Smooth muscle cell (in vitro differentiated cells): ENCODE measurements at regions not wholly inside any gene's neighbourhood (a gene's known extent, or its start where the extent isn't known, plus 50 kb on each side); places are given as distances from the start of the nearest gene placed in this dataset.

Experiments
- DNase-seq: peaks from one replicate; lab custom pipeline; 2025; ENCODE audit not compliant: unreplicated experiment; lab: John Stamatoyannopoulos, UW
- H2AFZ ChIP-seq: fragments of 200-600 bp; sonication (generic); 2 replicates; pipeline ENCODE4 v1.6.0; 2016; ENCODE audit warnings: antibody characterized with exemption, low read depth, mild to moderate bottlenecking
- H3F3A ChIP-seq: fragments of 200-600 bp; sonication (generic); 2 replicates; pipeline ENCODE4 v1.6.0; 2017; ENCODE audit warnings: antibody characterized with exemption, low read depth
- H3K27ac ChIP-seq: fragments of 200-600 bp; sonication (generic); 2 replicates; pipeline ENCODE4 v1.5.1; 2016; ENCODE audit warnings: low read depth, mild to moderate bottlenecking
- H3K27me3 ChIP-seq: fragments of 200-600 bp; sonication (generic); 2 replicates; pipeline ENCODE4 v1.6.1; 2016; ENCODE audit warnings: low read depth, mild to moderate bottlenecking
- H3K36me3 ChIP-seq: fragments of 200-600 bp; sonication (generic); 2 replicates; pipeline ENCODE4 v1.5.1; 2016; ENCODE audit warnings: low read depth
- H3K4me1 ChIP-seq: fragments of 200-600 bp; sonication (generic); 2 replicates; pipeline ENCODE4 v1.5.1; 2016; ENCODE audit warnings: low read depth
- H3K4me2 ChIP-seq: fragments of 200-600 bp; sonication (generic); 2 replicates; pipeline ENCODE4 v1.6.0; 2016; ENCODE audit warnings: mild to moderate bottlenecking
- H3K4me3 ChIP-seq: fragments of 200-600 bp; sonication (generic); 2 replicates; pipeline ENCODE4 v1.5.1; 2016; ENCODE audit warnings: mild to moderate bottlenecking
- H3K79me2 ChIP-seq: fragments of 200-600 bp; sonication (generic); 2 replicates; pipeline ENCODE4 v1.6.0; 2016; ENCODE audit warnings: low read depth, mild to moderate bottlenecking
- H3K9ac ChIP-seq: fragments of 200-600 bp; sonication (generic); 2 replicates; pipeline ENCODE4 v1.6.0; 2016; ENCODE audit warnings: low read depth
- H3K9me3 ChIP-seq: fragments of 200-600 bp; sonication (generic); replicated peaks from 2 replicates; pipeline ENCODE4 v1.5.1; 2016; ENCODE audit warnings: low read depth
- H4K20me1 ChIP-seq: fragments of 200-600 bp; sonication (generic); 2 replicates; pipeline ENCODE4 v1.6.0; 2016; ENCODE audit warnings: low read depth
- CTCF ChIP-seq: fragments of 200-600 bp; sonication (generic); IDR thresholded peaks from 2 replicates; pipeline ENCODE4 v1.5.1; 2017; ENCODE audit warnings: borderline replicate concordance, mild to moderate bottlenecking, antibody characterized with exemption; ENCODE audit not compliant: insufficient read depth, poor library complexity, severe bottlenecking
- WGBS: methylation state at CpG from one replicate; pipeline ENCODE4 v1.1.7; 2016; ENCODE audit warnings: low lambda C conversion rate; 5-methylcytosine and 5-hydroxymethylcytosine counted together

GRCh38 chr20:6558341-6558740 lies 209.1 kb upstream of the BMP2 start:
- no peak overlapping the region for H2AFZ ChIP-seq
- WGBS, result 84% methylated on average over 2 of the region's 2 CpGs

GRCh38 chr20:6533761-6534479 lies 233.6 kb upstream of the BMP2 start:
- Histone ChIP-seq H2AFZ (peak overlapping the region; percentile 3), H3K9me3 (no peaks in the 10 kb centered on the region), H3K4me3 (peak overlapping the region; percentile 41), H3K36me3 (no peaks in the 10 kb centered on the region), H3K4me2 (peak overlapping the region; percentile 81), H3K79me2 (no peaks in the 10 kb centered on the region), H3K4me1 (peaks cover 8% of the 10 kb centered on the region), H4K20me1 (no peaks in the 10 kb centered on the region), H3K9ac (peak overlapping the region; percentile 72), H3K27me3 (no peaks in the 10 kb centered on the region), H3F3A (peaks cover 17% of the 10 kb centered on the region), H3K27ac (peak overlapping the region; percentile 91)
- 15% methylated on average over 17 of the region's 17 CpGs for WGBS
- DNase-seq, result no peak
- no peak for TF ChIP-seq CTCF

More at GRCh38 chr20:6558341-6558740, 209.1 kb upstream of the BMP2 start:
- no peak overlapping the region for H3K4me2 ChIP-seq
- no peaks in the 10 kb centered on the region for H3F3A ChIP-seq
- no peaks in the 10 kb centered on the region for H3K9me3 ChIP-seq
- H3K36me3 ChIP-seq, result no peaks in the 10 kb centered on the region
- DNase-seq, result no peak
- H3K27ac ChIP-seq, result no peak overlapping the region
- no peaks in the 10 kb centered on the region for H3K4me1 ChIP-seq
- no peaks in the 10 kb centered on the region for H3K27me3 ChIP-seq
- H3K9ac ChIP-seq, result no peak overlapping the region
- no peaks in the 10 kb centered on the region for H4K20me1 ChIP-seq
- no peak overlapping the region for H3K4me3 ChIP-seq
- H3K79me2 ChIP-seq, result no peaks in the 10 kb centered on the region
- TF ChIP-seq CTCF, result no peak

- H3K9ac ChIP-seq, result peak overlapping the region; percentile 72
- H3K4me1 ChIP-seq, result peaks cover 8% of the 10 kb centered on the region
- no peaks in the 10 kb centered on the region for H3K79me2 ChIP-seq
- H3K4me3 ChIP-seq, result peak overlapping the region; percentile 41
- DNase-seq, result no peak
- no peaks in the 10 kb centered on the region for H3K27me3 ChIP-seq
- H3K9me3 ChIP-seq, result no peaks in the 10 kb centered on the region
- H3K4me2 ChIP-seq, result peak overlapping the region; percentile 81
- 13% methylated on average over 2 of the region's 2 CpGs for WGBS
- H4K20me1 ChIP-seq, result no peaks in the 10 kb centered on the region
- H3K36me3 ChIP-seq, result no peaks in the 10 kb centered on the region
- H2AFZ ChIP-seq, result peak overlapping the region; percentile 3
- peak overlapping the region; percentile 91 for H3K27ac ChIP-seq
- TF ChIP-seq CTCF, result no peak
- peaks cover 17% of the 10 kb centered on the region for H3F3A ChIP-seq
These were observed 234.1 kb upstream of the BMP2 start for GRCh38 chr20:6533351-6533750.
